Loucy (cell line): ENCODE measurements at regions not wholly inside any gene's neighbourhood (a gene's known extent, or its start where the extent isn't known, plus 50 kb on each side); places are given as distances from the start of the nearest gene placed in this dataset.
"Not testable (repeated sequence)": the region's sequence is repeated elsewhere in the genome, so short reads cannot be mapped to it uniquely, and the experiment has no call there.

Experiments
- H2AFZ ChIP-seq: fragments of 200-600 bp; sonication (generic); 2 replicates; pipeline ENCODE4 v1.6.0; 2016; ENCODE audit warnings: antibody characterized with exemption, mild to moderate bottlenecking, low read length, moderate library complexity
- H3F3A ChIP-seq: fragments of 200-600 bp; 2 replicates; pipeline ENCODE4 v1.6.0; 2016; ENCODE audit warnings: antibody characterized with exemption, low read depth, mild to moderate bottlenecking
- H3K27me3 ChIP-seq: fragments of 200-600 bp; sonication (generic); 2 replicates; pipeline ENCODE4 v1.6.1; 2014; ENCODE audit warnings: low read length, mild to moderate bottlenecking; ENCODE audit not compliant: insufficient read depth, poor library complexity, severe bottlenecking
- H3K36me3 ChIP-seq: fragments of 200-600 bp; sonication (generic); 2 replicates; pipeline ENCODE4 v1.6.1; 2016; ENCODE audit warnings: low read length; ENCODE audit not compliant: insufficient read depth
- H3K4me1 ChIP-seq: fragments of 200-600 bp; sonication (generic); 2 replicates; pipeline ENCODE4 v1.5.1; 2014; ENCODE audit warnings: low read length, mild to moderate bottlenecking; ENCODE audit not compliant: insufficient read depth, poor library complexity, severe bottlenecking
- H3K4me2 ChIP-seq: fragments of 200-600 bp; sonication (generic); 2 replicates; pipeline ENCODE4 v1.6.0; 2014; ENCODE audit warnings: antibody characterized with exemption, low read length, low read depth, mild to moderate bottlenecking; ENCODE audit not compliant: poor library complexity, severe bottlenecking
- H3K4me3 ChIP-seq: fragments of 200-600 bp; sonication (generic); 2 replicates; pipeline ENCODE4 v1.5.1; 2014; ENCODE audit warnings: low read length, mild to moderate bottlenecking, mixed read lengths; ENCODE audit not compliant: poor library complexity, severe bottlenecking
- H3K79me2 ChIP-seq: fragments of 200-600 bp; sonication (generic); 2 replicates; pipeline ENCODE4 v1.6.1; 2014; ENCODE audit warnings: low read length; ENCODE audit not compliant: insufficient read depth
- H3K9ac ChIP-seq: fragments of 200-600 bp; sonication (generic); 2 replicates; pipeline ENCODE4 v1.6.0; 2014; ENCODE audit warnings: mild to moderate bottlenecking, low read depth, low read length, moderate library complexity; ENCODE audit not compliant: poor library complexity, severe bottlenecking
- H3K9me2 ChIP-seq: fragments of 200-600 bp; sonication (generic); replicated peaks from 2 replicates; pipeline ENCODE4 v1.6.1; 2016; ENCODE audit warnings: low read depth, low read length, mixed read lengths
- H3K9me3 ChIP-seq: fragments of 200-600 bp; sonication (generic); 2 replicates; pipeline ENCODE4 v1.6.1; 2014; ENCODE audit warnings: mild to moderate bottlenecking, antibody characterized with exemption, low read length, low read depth; ENCODE audit not compliant: insufficient read depth
- H4K20me1 ChIP-seq: fragments of 200-600 bp; sonication (generic); 2 replicates; pipeline ENCODE4 v1.6.0; 2014; ENCODE audit warnings: antibody characterized with exemption, low read length, mild to moderate bottlenecking; ENCODE audit not compliant: insufficient read depth, poor library complexity, severe bottlenecking
- CTCF ChIP-seq: fragments of 200-600 bp; sonication (generic); conservative IDR thresholded peaks from 2 replicates; pipeline ENCODE4 v1.5.1; 2014; ENCODE audit warnings: mild to moderate bottlenecking, antibody characterized with exemption, low read length
- EZH2phosphoT487 ChIP-seq: fragments of 200-600 bp; IDR thresholded peaks from 2 replicates; pipeline ENCODE4 v1.6.1; 2018; ENCODE audit warnings: antibody characterized with exemption, mild to moderate bottlenecking, moderate library complexity, borderline replicate concordance

- Histone ChIP-seq H3K36me3 (no peaks in the 10 kb centered on the region), H3K9me3 (no peaks in the 10 kb centered on the region), H3K27me3 (no peaks in the 10 kb centered on the region), H3K4me2 (no peak overlapping the region), H3F3A (no peaks in the 10 kb centered on the region), H4K20me1 (no peaks in the 10 kb centered on the region), H3K79me2 (no peaks in the 10 kb centered on the region), H3K9me2 (no peaks in the 10 kb centered on the region), H2AFZ (no peak overlapping the region), H3K4me1 (no peaks in the 10 kb centered on the region), H3K4me3 (no peak overlapping the region), H3K9ac (no peak overlapping the region)
- TF ChIP-seq EZH2phosphoT487 = no peak
- no peak for TF ChIP-seq CTCF
Measured at GRCh38 chr2:210966330-210966729, 409.9 kb downstream of the CPS1 start.

GRCh38 chr2:210971431-210971830 is 415.0 kb downstream of the CPS1 start:
- Histone ChIP-seq H3K4me1 (no peaks in the 10 kb centered on the region), H3K36me3 (no peaks in the 10 kb centered on the region), H3K4me3 (no peak overlapping the region), H3K9me3 (no peaks in the 10 kb centered on the region), H3K9ac (no peak overlapping the region), H3K4me2 (no peak overlapping the region), H3F3A (no peaks in the 10 kb centered on the region), H3K27me3 (no peaks in the 10 kb centered on the region), H3K79me2 (no peaks in the 10 kb centered on the region), H4K20me1 (no peaks in the 10 kb centered on the region), H3K9me2 (no peaks in the 10 kb centered on the region), H2AFZ (no peak overlapping the region)
- no peak for TF ChIP-seq EZH2phosphoT487
- no peak for TF ChIP-seq CTCF

- H2AFZ ChIP-seq, H3K79me2 ChIP-seq, H3K27me3 ChIP-seq, H3K4me1 ChIP-seq, H3K9me2 ChIP-seq, H3K36me3 ChIP-seq, H3K9me3 ChIP-seq, H3K4me2 ChIP-seq, H3F3A ChIP-seq, H4K20me1 ChIP-seq, H3K9ac ChIP-seq, H3K4me3 ChIP-seq: not testable (repeated sequence)
Measured at GRCh38 chr2:210986806-210987205, 430.4 kb downstream of the CPS1 start.

- no peaks in the 10 kb centered on the region for H3K9me2 ChIP-seq
- H4K20me1 ChIP-seq = no peaks in the 10 kb centered on the region
- no peak overlapping the region for H3K4me2 ChIP-seq
- no peak overlapping the region for H2AFZ ChIP-seq
- H3K9me3 ChIP-seq = no peaks in the 10 kb centered on the region; the same call in 1 of the 2 replicates
- H3K4me3 ChIP-seq = no peak overlapping the region
- no peaks in the 10 kb centered on the region for H3K79me2 ChIP-seq
- H3K9ac ChIP-seq = no peak overlapping the region
- no peaks in the 10 kb centered on the region for H3K27me3 ChIP-seq
- H3K36me3 ChIP-seq = no peaks in the 10 kb centered on the region
- no peaks in the 10 kb centered on the region for H3F3A ChIP-seq
- no peaks in the 10 kb centered on the region for H3K4me1 ChIP-seq
- TF ChIP-seq CTCF (no peak), EZH2phosphoT487 (no peak)
Measured at GRCh38 chr2:210991107-210991506, 434.7 kb downstream of the CPS1 start.
